Liver (tissue), 3 donors: ENCODE measurements at regions not wholly inside any gene's neighbourhood (a gene's known extent, or its start where the extent isn't known, plus 50 kb on each side); places are given as distances from the start of the nearest gene placed in this dataset.

Experiments
- CTCF ChIP-seq: fragments of 150-350 bp; IDR thresholded peaks from 2 replicates; pipeline ENCODE4 v1.5.1; 2017; ENCODE audit warnings: improper control_type of control experiment, low read depth, low read length; ENCODE audit not compliant: missing input control
- EGR1 ChIP-seq, 2 donors: IDR thresholded peaks; 2 replicates each; pipeline ENCODE4 v1.6.1; 2016 to 2018; ENCODE audit warnings: antibody characterized with exemption in 2 of 2, low read depth in 2 of 2
- JUND ChIP-seq, 2 donors: IDR thresholded peaks; 2 replicates each; pipeline ENCODE4 v1.6.1; 2016; ENCODE audit warnings: antibody characterized with exemption in 2 of 2
- ZBTB33 ChIP-seq: IDR thresholded peaks from 2 replicates; pipeline ENCODE4 v1.6.1; 2016; ENCODE audit warnings: antibody characterized with exemption
- donor health status: healthy.
- donor health status: healthy.

- TF ChIP-seq ZBTB33: no peak
- TF ChIP-seq JUND (IDR thresholded peaks at IDR 0.05): no peak
- no peak for TF ChIP-seq CTCF
- TF ChIP-seq EGR1 (IDR thresholded peaks at IDR 0.05; ENCODE audit: low read depth in 2 of 2): no peak
Measured at GRCh38 chr11:69380451-69380901, 86.5 kb downstream of the MYEOV start.
